HepG2 (cell line): ENCODE measurements at regions not wholly inside any gene's neighbourhood (a gene's known extent, or its start where the extent isn't known, plus 50 kb on each side); places are given as distances from the start of the nearest gene placed in this dataset.

Experiments used
- ATAC-seq: fragments of 200-7000 bp; cut with Tn5 transposase; 3 replicates; pipeline ENCODE4 v1.9.1; 2020; ENCODE audit warnings: mild to moderate bottlenecking, moderate library complexity
- BruUV-seq: library from RNA; stranded (reverse); fragments of 400-500 nt; replicated peaks from 2 replicates; lab custom pipeline; 2021; lab: Mats Ljungman, UMichigan
- CTCF ChIA-PET: fragments of 300-600 bp; formaldehyde crosslinking; extraction: SDS; loops from one replicate; lab custom pipeline; 2021; ENCODE audit warnings: low total read pairs, inconsistent platforms, low intra/inter-chr PET ratio; lab: Yijun Ruan, JAX
- POLR2A ChIA-PET: fragments of 350-600 bp; sonication (Branson Sonifier 250); formaldehyde crosslinking; loops from one replicate; lab custom pipeline; 2020; ENCODE audit warnings: antibody characterized with exemption, inconsistent platforms; lab: Yijun Ruan, JAX
- DNase-seq: peaks from one replicate; pipeline ENCODE4 v3.0.0-alpha.2; 2015; ENCODE audit warnings: low spot score
- FAIRE-seq: peaks from 3 replicates; lab custom pipeline; 2011; peaks lifted over from hg19 to GRCh38; lab: Jason Lieb, UNC
- H2AFZ ChIP-seq: one replicate; pipeline ENCODE4 v1.6.1; 2011; ENCODE audit warnings: low read length, inconsistent platforms
- H3K27ac ChIP-seq: fragments of 300-600 bp; 3 replicates; pipeline ENCODE4 v1.8.0; 2011; ENCODE audit warnings: mixed run types, mild to moderate bottlenecking, mixed read lengths, low read length, inconsistent platforms; ENCODE audit not compliant: insufficient read depth; ENCODE audit errors: extremely low read length
- H3K27me3 ChIP-seq, 2 experiments: fragments of 200-600 bp in 1 of 2; 2 replicates in 1 of 2; 3 replicates in 1 of 2; pipeline versions ENCODE4 v1.6.0 to v1.8.0; 2011; ENCODE audit warnings: low read length in 2 of 2, mild to moderate bottlenecking in 2 of 2, moderate library complexity in 2 of 2, inconsistent platforms in 1 of 2; ENCODE audit not compliant: insufficient read depth in 2 of 2, control insufficient read depth in 1 of 2
- H3K36me3 ChIP-seq, 2 experiments: fragments of 200-600 bp in 1 of 2; replicated peaks in 1 of 2; 2 replicates in 1 of 2; 3 replicates in 1 of 2; pipeline versions ENCODE4 v1.5.1 to v1.8.0; 2011; ENCODE audit warnings: low read length in 2 of 2, inconsistent platforms in 1 of 2; ENCODE audit not compliant: insufficient read depth in 2 of 2, control insufficient read depth in 1 of 2
- H3K4me1 ChIP-seq: 2 replicates; pipeline ENCODE4 v1.5.1; 2012; ENCODE audit warnings: low read length, inconsistent platforms; ENCODE audit not compliant: insufficient read depth
- H3K4me2 ChIP-seq: 2 replicates; pipeline ENCODE4 v1.6.0; 2011; ENCODE audit warnings: low read depth, low read length, inconsistent platforms
- H3K4me3 ChIP-seq, 3 experiments: fragments of 200-600 bp in 1 of 3; sonication (generic), shearing (Covaris generic) in 1 of 3; replicated peaks in 1 of 3; 2 replicates each; pipeline ENCODE4 v1.5.1; 2011 to 2016; ENCODE audit warnings: low read length in 3 of 3, inconsistent platforms in 2 of 3, low read depth in 2 of 3, mild to moderate bottlenecking in 2 of 3, control low read depth in 1 of 3, mixed read lengths in 1 of 3; ENCODE audit not compliant: insufficient read depth in 1 of 3
- H3K79me2 ChIP-seq: one replicate; pipeline ENCODE4 v1.6.1; 2011; ENCODE audit warnings: low read length, inconsistent platforms; ENCODE audit not compliant: insufficient read depth
- H3K9ac ChIP-seq: 2 replicates; pipeline ENCODE4 v1.6.0; 2011; ENCODE audit warnings: mild to moderate bottlenecking, low read depth, low read length, inconsistent platforms; ENCODE audit not compliant: insufficient read depth
- H3K9me3 ChIP-seq: 2 replicates; pipeline ENCODE4 v1.5.1; 2012; ENCODE audit warnings: mild to moderate bottlenecking, low read length
- H4K20me1 ChIP-seq: 2 replicates; pipeline ENCODE4 v1.6.0; 2011; ENCODE audit warnings: inconsistent platforms, mild to moderate bottlenecking, low read length, moderate library complexity; ENCODE audit not compliant: insufficient read depth
- RCOR2 ChIP-seq: IDR thresholded peaks from 2 replicates; pipeline ENCODE4 v1.6.1; 2016; ENCODE audit warnings: missing biosample characterization, missing genetic modification reagents
- ZEB1 ChIP-seq: IDR thresholded peaks from 2 replicates; pipeline ENCODE4 v1.6.1; 2012; ENCODE audit warnings: mild to moderate bottlenecking, low read depth, inconsistent platforms; ENCODE audit not compliant: insufficient replicate concordance
- ZNF230 ChIP-seq: sonication (generic); formaldehyde crosslinking; IDR thresholded peaks from 2 replicates; pipeline ENCODE4 v1.4.0; 2020; ENCODE audit warnings: mild to moderate bottlenecking, missing genetic modification reagents
- ZNF549 ChIP-seq: sonication (generic); formaldehyde crosslinking; IDR thresholded peaks from 2 replicates; pipeline ENCODE4 v1.5.0; 2020; ENCODE audit warnings: missing genetic modification reagents
- ZZZ3 ChIP-seq: sonication (generic); formaldehyde crosslinking; IDR thresholded peaks from 2 replicates; pipeline ENCODE4 v1.4.0; 2020; ENCODE audit warnings: missing genetic modification reagents, mild to moderate bottlenecking, borderline replicate concordance
- WGBS: methylation state at CpG from one replicate; pipeline ENCODE4 v1.1.6; 2017; ENCODE audit warnings: low lambda C conversion rate; 5-methylcytosine and 5-hydroxymethylcytosine counted together
- in situ Hi-C: cut with HindIII; loops from 2 replicates; pipeline ENCODE4 v1.10.0; 2017; ENCODE audit warnings: low pct_unique_long_range_greater_than_20kb; ENCODE audit not compliant: extremely low pct_ligation_motif_present
- intact Hi-C: fragments of 100-400 bp; cut with micrococcal nuclease; formaldehyde crosslinking; loops from one replicate; pipeline ENCODE4 v1.10.0; 2022; ENCODE audit not compliant: unreplicated experiment
- TF ChIP-seq, protein P1 (sequence below): IDR thresholded peaks from 2 replicates; pipeline ENCODE4 v1.6.1; 2016
- TF ChIP-seq, protein P2 (sequence below): sonication (generic); formaldehyde crosslinking; IDR thresholded peaks from 2 replicates; pipeline ENCODE4 v1.4.0; 2020; ENCODE audit warnings: missing genetic modification reagents, borderline replicate concordance

DNA sequence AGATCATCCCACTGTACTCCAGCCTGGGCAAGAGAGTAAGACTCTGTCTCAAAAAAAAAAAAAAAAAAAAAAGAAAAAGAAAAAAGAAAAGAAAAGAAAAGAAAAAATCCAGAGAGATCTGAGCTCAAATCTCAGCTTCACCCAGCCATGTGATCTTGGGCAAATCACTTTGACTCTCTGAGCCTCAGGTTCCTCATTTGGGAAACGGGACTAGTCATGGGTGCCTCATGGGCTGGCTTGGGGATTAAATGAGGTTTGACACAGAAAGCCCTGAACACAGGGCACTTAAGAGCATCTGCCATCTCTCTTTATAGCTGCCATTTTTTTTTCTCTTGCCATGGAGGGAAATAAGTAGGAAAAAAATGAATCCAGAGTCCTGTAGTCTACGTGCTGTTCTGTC is 86.2 kb upstream of the MYL2 start:
- Histone ChIP-seq H3K4me2 (no peak overlapping the region), H3K27me3 (peaks cover 0 to 7% of the 10 kb centered on the region in 2 experiments; a peak in 1 of 5 replicates)
- POLR2A ChIA-PET: no interaction called here

DNA sequence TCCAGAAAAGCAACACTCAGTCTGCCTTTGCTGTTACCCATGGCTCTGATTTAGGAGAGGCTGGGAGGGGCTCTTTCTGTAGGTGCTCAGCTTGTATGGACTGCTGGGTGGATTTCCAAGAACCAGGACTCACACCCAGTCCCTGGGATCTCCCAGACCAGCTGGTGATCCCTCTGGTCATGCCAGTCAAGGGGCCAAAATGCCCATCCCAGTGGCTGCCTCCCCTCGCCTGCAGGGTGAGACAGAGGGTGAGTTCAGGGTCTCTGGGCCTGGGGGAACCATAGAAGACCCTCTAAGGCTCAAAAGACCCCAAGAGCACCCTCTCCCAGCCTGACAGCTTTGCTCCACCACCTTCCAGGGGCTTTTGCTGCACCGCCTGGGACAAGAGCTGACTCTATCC is 78.6 kb upstream of the MYL2 start:
- DNase-seq (no peak), ATAC-seq (no peak), FAIRE-seq (no peak)
- no peak overlapping the region for H3K27ac ChIP-seq
- no peak overlapping the region for H3K4me3 ChIP-seq
- in situ Hi-C loops: no loop called here
- ChIA-PET CTCF (no interaction called here), POLR2A (no interaction called here)
- intact Hi-C loops: no loop called here
- H3K36me3 ChIP-seq: no peaks in the 10 kb centered on the region
- BruUV-seq: no TSS peak
- WGBS: 0% methylated on average over 1 of the region's 2 CpGs
- H3K9ac ChIP-seq: no peak overlapping the region
- H3K9me3 ChIP-seq: peaks cover 20% of the 10 kb centered on the region
- peaks cover 0 to 3% of the 10 kb centered on the region in 2 experiments; a peak in 1 of 5 replicates for H3K27me3 ChIP-seq
- no peaks in the 10 kb centered on the region for H3K4me1 ChIP-seq
- H3K79me2 ChIP-seq: no peaks in the 10 kb centered on the region
- no peaks in the 10 kb centered on the region for H4K20me1 ChIP-seq
- H2AFZ ChIP-seq: no peak overlapping the region
- no peak overlapping the region for H3K4me2 ChIP-seq
- TF ChIP-seq ZNF549 (no peak), ZNF230 (CRISPR knock-in tag) (no peak), RCOR2 (CRISPR knock-in tag) (no peak), ZEB1 (no peak)
- TF ChIP-seq, protein P1, sequence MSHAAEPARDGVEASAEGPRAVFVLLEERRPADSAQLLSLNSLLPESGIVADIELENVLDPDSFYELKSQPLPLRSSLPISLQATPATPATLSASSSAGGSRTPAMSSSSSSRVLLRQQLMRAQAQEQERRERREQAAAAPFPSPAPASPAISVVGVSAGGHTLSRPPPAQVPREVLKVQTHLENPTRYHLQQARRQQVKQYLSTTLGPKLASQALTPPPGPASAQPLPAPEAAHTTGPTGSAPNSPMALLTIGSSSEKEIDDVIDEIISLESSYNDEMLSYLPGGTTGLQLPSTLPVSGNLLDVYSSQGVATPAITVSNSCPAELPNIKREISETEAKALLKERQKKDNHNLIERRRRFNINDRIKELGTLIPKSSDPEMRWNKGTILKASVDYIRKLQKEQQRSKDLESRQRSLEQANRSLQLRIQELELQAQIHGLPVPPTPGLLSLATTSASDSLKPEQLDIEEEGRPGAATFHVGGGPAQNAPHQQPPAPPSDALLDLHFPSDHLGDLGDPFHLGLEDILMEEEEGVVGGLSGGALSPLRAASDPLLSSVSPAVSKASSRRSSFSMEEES (CRISPR knock-in tag): no peak
- TF ChIP-seq, protein P2, sequence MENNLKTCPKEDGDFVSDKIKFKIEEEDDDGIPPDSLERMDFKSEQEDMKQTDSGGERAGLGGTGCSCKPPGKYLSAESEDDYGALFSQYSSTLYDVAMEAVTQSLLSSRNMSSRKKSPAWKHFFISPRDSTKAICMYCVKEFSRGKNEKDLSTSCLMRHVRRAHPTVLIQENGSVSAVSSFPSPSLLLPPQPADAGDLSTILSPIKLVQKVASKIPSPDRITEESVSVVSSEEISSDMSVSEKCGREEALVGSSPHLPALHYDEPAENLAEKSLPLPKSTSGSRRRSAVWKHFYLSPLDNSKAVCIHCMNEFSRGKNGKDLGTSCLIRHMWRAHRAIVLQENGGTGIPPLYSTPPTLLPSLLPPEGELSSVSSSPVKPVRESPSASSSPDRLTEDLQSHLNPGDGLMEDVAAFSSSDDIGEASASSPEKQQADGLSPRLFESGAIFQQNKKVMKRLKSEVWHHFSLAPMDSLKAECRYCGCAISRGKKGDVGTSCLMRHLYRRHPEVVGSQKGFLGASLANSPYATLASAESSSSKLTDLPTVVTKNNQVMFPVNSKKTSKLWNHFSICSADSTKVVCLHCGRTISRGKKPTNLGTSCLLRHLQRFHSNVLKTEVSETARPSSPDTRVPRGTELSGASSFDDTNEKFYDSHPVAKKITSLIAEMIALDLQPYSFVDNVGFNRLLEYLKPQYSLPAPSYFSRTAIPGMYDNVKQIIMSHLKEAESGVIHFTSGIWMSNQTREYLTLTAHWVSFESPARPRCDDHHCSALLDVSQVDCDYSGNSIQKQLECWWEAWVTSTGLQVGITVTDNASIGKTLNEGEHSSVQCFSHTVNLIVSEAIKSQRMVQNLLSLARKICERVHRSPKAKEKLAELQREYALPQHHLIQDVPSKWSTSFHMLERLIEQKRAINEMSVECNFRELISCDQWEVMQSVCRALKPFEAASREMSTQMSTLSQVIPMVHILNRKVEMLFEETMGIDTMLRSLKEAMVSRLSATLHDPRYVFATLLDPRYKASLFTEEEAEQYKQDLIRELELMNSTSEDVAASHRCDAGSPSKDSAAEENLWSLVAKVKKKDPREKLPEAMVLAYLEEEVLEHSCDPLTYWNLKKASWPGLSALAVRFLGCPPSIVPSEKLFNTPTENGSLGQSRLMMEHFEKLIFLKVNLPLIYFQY (CRISPR knock-in tag): no peak

More for the DNA sequence above, 86.2 kb upstream of the MYL2 start:
- ATAC-seq (no peak), FAIRE-seq (no peak), DNase-seq (no peak)
- intact Hi-C loops (no loop called here), in situ Hi-C loops (no loop called here)
- no peak overlapping the region for H2AFZ ChIP-seq
- H3K4me3 ChIP-seq: no peak overlapping the region
- WGBS: 0% methylated on average over 2 of the region's 2 CpGs
- no peaks in the 10 kb centered on the region for H4K20me1 ChIP-seq
- no peaks in the 10 kb centered on the region for H3K79me2 ChIP-seq
- no TSS peak for BruUV-seq
- CTCF ChIA-PET: no interaction called here
- H3K9ac ChIP-seq: no peak overlapping the region
- H3K4me1 ChIP-seq: no peaks in the 10 kb centered on the region
- no peak for TF ChIP-seq ZZZ3 (CRISPR knock-in tag)
- no peak overlapping the region for H3K27ac ChIP-seq
- no peaks in the 10 kb centered on the region for H3K36me3 ChIP-seq
- 0 out of 2 replicates have a peak, but pooled peaks cover 8% of the 10 kb centered on the region for H3K9me3 ChIP-seq
